GM18873 (cell line): ENCODE measurements at regions not wholly inside any gene's neighbourhood (a gene's known extent, or its start where the extent isn't known, plus 50 kb on each side); places are given as distances from the start of the nearest gene placed in this dataset.

Experiments
- ATAC-seq: cut with Tn5 transposase; IDR thresholded peaks from one replicate; pipeline ENCODE4 v1.9.1; 2021; ENCODE audit warnings: mild to moderate bottlenecking, moderate library complexity, moderate number of reproducible peaks; ENCODE audit not compliant: unreplicated experiment, low FRiP score

GRCh38 chr2:65638443-65638842 lies 206.0 kb upstream of the SPRED2 start:
- no peak for ATAC-seq

- no peak for ATAC-seq
Measured at GRCh38 chr2:65636813-65637483, 204.5 kb upstream of the SPRED2 start.

- ATAC-seq, result no peak
Measured at GRCh38 chr2:65636024-65636423, 203.6 kb upstream of the SPRED2 start.

- ATAC-seq, result no peak
Measured at GRCh38 chr2:65634304-65634703, 201.9 kb upstream of the SPRED2 start.

- no peak for ATAC-seq
Measured at GRCh38 chr2:65630643-65631042, 198.2 kb upstream of the SPRED2 start.

- ATAC-seq, result no peak
Measured at GRCh38 chr2:65628156-65628555, 195.8 kb upstream of the SPRED2 start.

GRCh38 chr2:65626831-65627230 lies 194.4 kb upstream of the SPRED2 start:
- ATAC-seq, result no peak

GRCh38 chr2:65625982-65626381 lies 193.6 kb upstream of the SPRED2 start:
- no peak for ATAC-seq

GRCh38 chr2:65622951-65623535 lies 190.6 kb upstream of the SPRED2 start:
- ATAC-seq, result no peak

GRCh38 chr2:65622499-65622898 lies 190.1 kb upstream of the SPRED2 start:
- ATAC-seq, result no peak

- no peak for ATAC-seq
Measured at GRCh38 chr2:65620524-65620923, 188.1 kb upstream of the SPRED2 start.

- no peak for ATAC-seq
Measured at GRCh38 chr2:65620026-65620425, 187.6 kb upstream of the SPRED2 start.

- no peak for ATAC-seq
Measured at GRCh38 chr2:65615602-65616001, 183.2 kb upstream of the SPRED2 start.

- ATAC-seq, result no peak
Measured at GRCh38 chr2:65613968-65614555, 181.7 kb upstream of the SPRED2 start.

GRCh38 chr2:65611488-65611887 lies 179.1 kb upstream of the SPRED2 start:
- no peak for ATAC-seq

- no peak for ATAC-seq
Measured at GRCh38 chr2:65608916-65609315, 176.5 kb upstream of the SPRED2 start.

- ATAC-seq, result no peak
Measured at GRCh38 chr2:65608466-65608865, 176.1 kb upstream of the SPRED2 start.

GRCh38 chr2:65607662-65608305 lies 175.4 kb upstream of the SPRED2 start:
- no peak for ATAC-seq

- no peak for ATAC-seq
Measured at GRCh38 chr2:65605743-65606058, 173.3 kb upstream of the SPRED2 start.

- ATAC-seq, result no peak
Measured at GRCh38 chr2:65605058-65605742, 172.8 kb upstream of the SPRED2 start.

- no peak for ATAC-seq
Measured at GRCh38 chr2:65604246-65604645, 171.8 kb upstream of the SPRED2 start.
